ENCODE measurements at regions not wholly inside any gene's neighbourhood (a gene's known extent, or its start where the extent isn't known, plus 50 kb on each side); places are given as distances from the start of the nearest gene placed in this dataset.

DNA sequence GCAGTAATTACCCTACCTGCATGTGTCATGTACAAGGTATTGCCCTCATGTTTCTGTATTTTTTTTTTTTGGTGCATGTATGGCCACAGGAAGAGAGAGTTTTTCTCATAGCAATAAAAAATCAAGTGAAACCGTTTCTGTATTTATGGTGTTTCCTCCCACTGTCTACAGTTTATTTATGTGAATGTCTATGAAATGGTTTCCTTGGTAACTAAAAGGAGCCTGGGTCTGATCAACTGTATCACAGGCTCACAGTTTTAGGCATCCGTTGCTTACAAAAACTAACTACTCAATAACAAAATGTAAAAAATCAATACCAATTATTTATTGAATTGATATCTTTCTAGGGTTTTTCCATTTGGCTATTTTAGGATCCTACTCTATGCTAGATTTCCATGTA is 464.4 kb downstream of the TAF11L14 start:
- H3K36me3 ChIP-seq (ENCODE audit: control insufficient read depth in 2 of 4, insufficient read depth in 4 of 4, low read length in 3 of 4): no peaks in the 10 kb centered on the region
- H2BK120ac ChIP-seq (replicated peaks; ENCODE audit: low read depth, low read length): no peak overlapping the region
- POLR2A ChIA-PET (ENCODE audit: partially characterized antibody): no interaction called here
- H3K56ac ChIP-seq (replicated peaks; ENCODE audit: insufficient read length, low read depth, low read length): no peak overlapping the region
- no peak overlapping the region for H3K4me3 ChIP-seq (ENCODE audit: extremely low read depth in 1 of 4, insufficient read depth in 2 of 4, low read depth in 3 of 4, low read length in 4 of 4)
- no peak overlapping the region for H3K18ac ChIP-seq (ENCODE audit: extremely low read depth, low read length)
- CTCF ChIA-PET (ENCODE audit: partially characterized antibody): no interaction called here
- no peak overlapping the region for H4K8ac ChIP-seq (ENCODE audit: extremely low read depth, insufficient read depth, low read length)
- no peak overlapping the region for H3K23ac ChIP-seq (ENCODE audit: insufficient read length)
- H3K27ac ChIP-seq (ENCODE audit: low read depth, low read length): no peak overlapping the region
- H2BK12ac ChIP-seq (ENCODE audit: low read depth, low read length): no peak overlapping the region
- H4K20me1 ChIP-seq (replicated peaks in 1 of 2; ENCODE audit: control insufficient read depth in 1 of 2, insufficient read depth in 2 of 2, low read length in 2 of 2): no peaks in the 10 kb centered on the region
- WGBS, 2 experiments (ENCODE audit: extremely low coverage in 1 of 2, insufficient coverage in 1 of 2, insufficient read length in 1 of 2, insufficient replicate concordance in 2 of 2, low coverage in 1 of 2, low lambda C conversion rate in 2 of 2, missing lambda C conversion rate in 1 of 2): 80% methylated on average over 2 of the region's 2 CpGs; no CpG with 5 or more reads in 1 of the 2 experiments
- no peaks in the 10 kb centered on the region for H3K9me3 ChIP-seq (ENCODE audit: insufficient read depth in 2 of 2, low read depth in 1 of 2, low read length in 1 of 2)
- H3K9ac ChIP-seq (replicated peaks in 1 of 4; ENCODE audit: extremely low read depth in 1 of 4, low read depth in 3 of 4, low read length in 3 of 4): no peak overlapping the region
- no peak for DNase-seq (ENCODE audit: low read depth in 1 of 2, low spot score in 2 of 2)
- no peaks in the 10 kb centered on the region for H3K27me3 ChIP-seq (replicated peaks in 1 of 4; ENCODE audit: control insufficient read depth in 3 of 4, extremely low read depth in 1 of 4, insufficient read depth in 3 of 4, low read length in 3 of 4)
- H2AFZ ChIP-seq (ENCODE audit: low read length): no peak overlapping the region
- no peak overlapping the region for H4K5ac ChIP-seq (ENCODE audit: insufficient read length, low read depth, low read length)
- no peak for FAIRE-seq
- no peak overlapping the region for H2BK20ac ChIP-seq (ENCODE audit: low read length)
- H4K91ac ChIP-seq (replicated peaks; ENCODE audit: insufficient read length, low read length): no peak overlapping the region
- H2BK5ac ChIP-seq (ENCODE audit: low read depth, low read length): no peak overlapping the region
- H3K79me2 ChIP-seq (ENCODE audit: control insufficient read depth in 1 of 2, insufficient read depth in 2 of 2, low read length in 2 of 2): no peaks in the 10 kb centered on the region
- no peak overlapping the region for H3K4ac ChIP-seq (replicated peaks; ENCODE audit: insufficient read length, low read depth, low read length)
- H2BK15ac ChIP-seq (ENCODE audit: low read length): no peak overlapping the region
- no peaks in the 10 kb centered on the region for H3K79me1 ChIP-seq (ENCODE audit: low read depth, low read length)
- no peaks in the 10 kb centered on the region; the same call in 1 of the 2 replicates for H3K23me2 ChIP-seq (ENCODE audit: low read depth, low read length)
- H3K4me2 ChIP-seq (ENCODE audit: insufficient read depth in 1 of 2, low read depth in 2 of 2, low read length in 2 of 2): no peak overlapping the region
- no peak for TF ChIP-seq ASH2L (IDR thresholded peaks at IDR 0.05; ENCODE audit: low read length)
- TF ChIP-seq MAFK (IDR thresholded peaks at IDR 0.05; ENCODE audit: low read depth, low read length): no peak
- TF ChIP-seq GTF2F1 (IDR thresholded peaks at IDR 0.05; ENCODE audit: borderline replicate concordance, low read depth, low read length): no peak
- TF ChIP-seq CBX5 (IDR thresholded peaks at IDR 0.05; ENCODE audit: low read depth, low read length): no peak
- no peak for TF ChIP-seq EP300 (IDR thresholded peaks at IDR 0.05; ENCODE audit: borderline replicate concordance in 1 of 2, low read depth in 2 of 2, low read length in 2 of 2)
- no peak for TF ChIP-seq RAD21 (IDR thresholded peaks at IDR 0.05 in 1 of 2, conservative IDR thresholded peaks at IDR 0.05 in 1 of 2; ENCODE audit: low read depth in 2 of 2, low read length in 2 of 2)
- no peak for TF ChIP-seq RXRA (IDR thresholded peaks at IDR 0.05; ENCODE audit: insufficient read depth, low read depth, low read length)
- H3K14ac ChIP-seq (ENCODE audit: insufficient read length): no peak overlapping the region
- no peak overlapping the region for H2AK5ac ChIP-seq (ENCODE audit: low read depth, low read length)
- H3K4me1 ChIP-seq (replicated peaks in 1 of 4; ENCODE audit: control insufficient read depth in 3 of 4, insufficient read depth in 4 of 4, low read length in 3 of 4): peaks cover 0 to 4% (median under 1%) of the 10 kb centered on the region in 4 experiments; a peak in 1 of 7 replicates

Measured in H1 (cell line).